Activated T-helper 1 cell treated with anti-CD3 and anti-CD28 coated beads, Interleukin-12 subunit alpha, Interleukin-12 subunit beta, Interleukin-2, Interleukin-4 antibody, amounts not matched to agents 30 ng/mL and 10 ng/mL and 1 ng/mL, durations not matched to agents 14 hours and 24 hours and 36 hours (primary cell): ENCODE measurements at regions not wholly inside any gene's neighbourhood (a gene's known extent, or its start where the extent isn't known, plus 50 kb on each side); places are given as distances from the start of the nearest gene placed in this dataset.

ENCODE experiments used
- DNase-seq: peaks from one replicate; pipeline ENCODE4 v3.0.0; 2021; ENCODE audit warnings: low spot score
- H3K27ac Mint-ChIP-seq: one replicate; pipeline ENCODE4 v1.8.0; 2021; ENCODE audit warnings: mild to moderate bottlenecking, mixed read lengths
- H3K27me3 Mint-ChIP-seq: one replicate; pipeline ENCODE4 v1.8.0; 2022; ENCODE audit warnings: mild to moderate bottlenecking, moderate library complexity, mixed read lengths; ENCODE audit not compliant: insufficient read depth
- H3K36me3 Mint-ChIP-seq: one replicate; pipeline ENCODE4 v1.8.0; 2021; ENCODE audit warnings: low read depth, mixed read lengths
- H3K4me1 Mint-ChIP-seq: one replicate; pipeline ENCODE4 v1.8.0; 2021; ENCODE audit warnings: low read depth, mixed read lengths
- H3K4me3 Mint-ChIP-seq: one replicate; pipeline ENCODE4 v1.8.0; 2021; ENCODE audit warnings: mild to moderate bottlenecking, moderate library complexity, mixed read lengths
- H3K9me3 Mint-ChIP-seq: one replicate; pipeline ENCODE4 v1.8.0; 2021; ENCODE audit warnings: mixed read lengths
- intact Hi-C: fragments of 100-400 bp; cut with micrococcal nuclease; formaldehyde crosslinking; loops from one replicate; pipeline ENCODE4 v1.15.1; 2024

DNA sequence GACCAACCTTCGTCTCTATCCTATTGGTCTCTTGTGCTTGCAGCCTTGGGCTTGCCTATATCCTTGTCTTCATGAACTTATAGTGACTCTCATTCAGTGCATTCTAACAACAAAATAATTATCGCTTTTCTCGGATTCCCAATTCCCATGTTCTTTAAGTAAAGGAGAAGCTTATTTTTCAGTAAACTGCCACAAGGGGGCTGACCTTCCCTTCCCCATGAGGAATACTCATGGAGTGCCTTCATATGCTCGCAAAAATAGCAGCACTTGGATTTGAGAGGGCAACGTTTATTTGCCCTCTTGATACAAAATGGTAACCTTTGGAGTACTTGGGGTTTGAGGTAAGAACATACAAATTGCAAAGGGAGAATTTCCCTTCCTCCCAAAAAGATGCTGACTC, 183.2 kb upstream of the TENT5D start:
- Mint-ChIP-seq H3K4me3 (no peak overlapping the region), H3K9me3 (no peaks in the 10 kb centered on the region), H3K27me3 (no peaks in the 10 kb centered on the region), H3K27ac (no peak overlapping the region), H3K4me1 (no peaks in the 10 kb centered on the region), H3K36me3 (no peaks in the 10 kb centered on the region)
- intact Hi-C loops = no loop called here
- DNase-seq = no peak

DNA sequence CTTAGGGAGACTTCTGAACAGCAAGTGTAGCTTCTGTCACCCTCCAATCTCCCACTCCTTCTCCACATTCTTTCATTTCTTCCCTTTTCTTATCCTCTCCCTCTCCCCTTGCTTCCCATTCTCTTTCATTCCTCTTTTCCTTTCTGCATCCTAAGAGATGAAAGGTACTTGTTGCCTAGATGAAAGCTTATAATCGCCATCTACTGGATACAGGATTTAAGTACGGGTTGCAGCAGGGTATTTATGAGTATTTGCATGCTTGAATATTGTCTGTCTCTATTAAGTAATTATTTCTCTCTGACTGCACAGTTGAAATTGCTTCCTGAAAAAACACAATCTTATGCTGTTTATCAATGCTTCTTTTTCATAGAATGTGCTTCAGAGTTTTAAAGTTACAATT, 174.0 kb upstream of the TENT5D start:
- Mint-ChIP-seq H3K4me3 (no peak overlapping the region), H3K4me1 (no peaks in the 10 kb centered on the region), H3K27me3 (no peaks in the 10 kb centered on the region), H3K27ac (no peak overlapping the region), H3K9me3 (no peaks in the 10 kb centered on the region), H3K36me3 (no peaks in the 10 kb centered on the region)
- no peak for DNase-seq
- intact Hi-C loops = no loop called here

DNA sequence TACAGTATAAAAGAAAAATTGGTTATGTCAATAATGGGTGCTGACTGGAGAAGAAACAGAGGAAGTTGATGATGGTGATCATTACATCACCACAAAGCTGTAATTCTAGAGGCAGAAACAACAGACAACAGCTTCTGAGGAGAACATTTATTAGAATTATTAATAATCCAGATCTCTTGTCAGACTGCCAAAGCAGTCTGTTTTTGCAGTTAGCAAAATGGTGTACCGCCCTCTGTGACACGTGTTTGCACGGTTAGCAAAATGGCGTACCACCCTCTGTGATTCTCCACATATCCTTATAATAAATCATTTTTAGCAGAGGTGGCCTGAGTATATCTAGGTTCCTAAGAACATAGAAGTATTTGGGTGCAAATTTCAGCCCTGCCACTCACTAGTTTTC, 154.0 kb upstream of the TENT5D start:
- DNase-seq = no peak
- Mint-ChIP-seq H3K9me3 (no peaks in the 10 kb centered on the region), H3K4me3 (no peak overlapping the region), H3K36me3 (no peaks in the 10 kb centered on the region), H3K27ac (no peak overlapping the region), H3K27me3 (no peaks in the 10 kb centered on the region), H3K4me1 (no peaks in the 10 kb centered on the region)
- intact Hi-C loops = no loop called here

DNA sequence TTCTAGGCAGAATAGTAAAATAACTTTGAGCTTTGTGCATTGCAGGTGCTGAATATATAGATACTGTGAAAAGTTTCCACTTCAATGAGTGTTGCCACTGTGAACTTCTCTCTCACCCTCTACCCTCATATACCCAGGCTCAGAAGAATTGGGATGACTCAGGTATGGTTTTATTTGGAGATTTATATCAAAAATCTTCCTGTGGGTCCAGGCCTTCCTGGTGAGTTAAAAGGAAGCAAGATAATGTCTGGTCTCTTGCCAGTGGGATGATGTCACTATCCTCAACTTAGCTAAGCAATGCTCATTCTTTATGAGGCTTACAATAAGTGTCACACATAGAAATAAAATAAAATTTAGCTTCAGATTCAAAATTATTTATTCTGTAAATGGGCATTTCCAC, 153.3 kb upstream of the TENT5D start:
- intact Hi-C loops = no loop called here
- DNase-seq = no peak
- H3K4me3 Mint-ChIP-seq = no peak overlapping the region
- no peaks in the 10 kb centered on the region for H3K27me3 Mint-ChIP-seq
- H3K9me3 Mint-ChIP-seq = no peaks in the 10 kb centered on the region
- no peaks in the 10 kb centered on the region for H3K36me3 Mint-ChIP-seq
- no peak overlapping the region for H3K27ac Mint-ChIP-seq
- H3K4me1 Mint-ChIP-seq = no peaks in the 10 kb centered on the region

DNA sequence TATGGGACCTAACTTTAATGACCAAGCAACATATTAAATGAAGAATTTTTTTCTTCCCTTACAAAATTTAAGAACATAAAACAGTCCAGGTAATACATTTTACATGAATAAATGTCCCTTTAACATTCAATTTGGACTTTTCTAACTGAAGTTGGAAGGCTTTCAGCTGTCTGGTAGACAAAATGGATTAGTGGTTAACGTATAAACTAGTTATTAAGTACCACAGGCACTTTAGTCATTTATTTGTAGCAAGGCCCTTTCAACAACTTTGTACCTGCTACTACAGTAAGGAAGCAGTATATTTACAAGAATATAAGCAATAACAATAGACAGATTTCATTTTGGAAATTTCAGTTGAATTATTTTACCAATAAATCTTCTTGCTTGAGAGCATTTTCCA, 152.5 kb upstream of the TENT5D start:
- Mint-ChIP-seq H3K27ac (no peak overlapping the region), H3K27me3 (no peaks in the 10 kb centered on the region), H3K9me3 (no peaks in the 10 kb centered on the region), H3K36me3 (no peaks in the 10 kb centered on the region), H3K4me3 (no peak overlapping the region), H3K4me1 (no peaks in the 10 kb centered on the region)
- intact Hi-C loops = no loop called here
- no peak for DNase-seq

DNA sequence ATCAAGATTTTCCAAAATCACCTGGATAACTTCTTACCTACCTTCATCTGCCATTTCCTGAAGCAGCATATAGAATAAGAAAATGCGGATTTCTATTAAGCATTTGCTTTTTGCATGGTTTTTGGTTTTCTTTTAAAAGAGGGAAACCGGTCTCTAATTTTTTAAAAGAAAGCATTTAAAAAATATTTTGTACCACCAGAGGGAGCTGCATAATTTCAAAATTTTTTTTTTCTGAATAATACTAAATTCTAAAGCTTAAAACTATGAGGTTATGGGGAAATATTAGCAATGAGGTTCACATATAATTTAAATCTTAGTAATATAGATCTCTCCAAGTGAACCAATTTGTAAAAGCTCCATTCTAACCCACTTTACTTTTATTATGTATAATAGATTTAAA, 137.7 kb upstream of the TENT5D start:
- no peak overlapping the region for H3K27ac Mint-ChIP-seq
- no peaks in the 10 kb centered on the region for H3K27me3 Mint-ChIP-seq
- H3K9me3 Mint-ChIP-seq = no peaks in the 10 kb centered on the region
- no peaks in the 10 kb centered on the region for H3K4me1 Mint-ChIP-seq
- DNase-seq = no peak
- intact Hi-C loops = no loop called here
- H3K4me3 Mint-ChIP-seq = no peak overlapping the region
- no peaks in the 10 kb centered on the region for H3K36me3 Mint-ChIP-seq

DNA sequence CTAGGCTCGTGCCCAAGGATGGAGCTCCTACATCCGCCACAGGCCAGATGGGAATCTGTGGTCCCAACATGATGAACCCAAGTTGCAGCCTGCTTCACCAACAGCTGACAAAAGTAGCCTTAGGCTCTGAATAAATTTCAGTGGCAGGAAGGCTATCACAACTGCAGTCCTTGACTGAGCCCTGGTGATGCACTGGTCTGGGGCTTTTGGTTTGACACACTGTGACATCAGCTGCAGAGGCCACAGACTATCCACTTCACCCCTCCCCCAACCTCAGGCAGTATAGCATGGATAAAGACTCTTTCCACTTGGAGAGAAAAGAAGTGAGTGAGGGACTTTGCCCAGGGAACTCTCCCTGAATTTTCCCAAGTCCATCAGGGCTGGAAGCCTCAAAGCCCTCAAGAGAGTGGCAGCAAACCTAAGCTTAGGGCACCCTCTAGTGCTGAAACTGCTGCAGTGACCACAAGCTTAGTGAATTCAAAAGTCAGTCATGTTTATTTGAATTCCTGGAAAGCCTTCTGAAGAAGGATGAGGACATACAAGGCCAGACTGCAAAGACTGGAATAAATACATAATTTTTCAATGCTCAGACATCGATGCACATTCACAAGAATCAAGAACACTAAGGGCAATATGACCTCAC, 135.0 kb upstream of the TENT5D start:
- H3K9me3 Mint-ChIP-seq = no peaks in the 10 kb centered on the region
- no peaks in the 10 kb centered on the region for H3K4me1 Mint-ChIP-seq
- H3K27me3 Mint-ChIP-seq = no peaks in the 10 kb centered on the region
- no peak for DNase-seq
- H3K4me3 Mint-ChIP-seq = no peak overlapping the region
- no peaks in the 10 kb centered on the region for H3K36me3 Mint-ChIP-seq
- intact Hi-C loops = no loop called here
- H3K27ac Mint-ChIP-seq = no peak overlapping the region

DNA sequence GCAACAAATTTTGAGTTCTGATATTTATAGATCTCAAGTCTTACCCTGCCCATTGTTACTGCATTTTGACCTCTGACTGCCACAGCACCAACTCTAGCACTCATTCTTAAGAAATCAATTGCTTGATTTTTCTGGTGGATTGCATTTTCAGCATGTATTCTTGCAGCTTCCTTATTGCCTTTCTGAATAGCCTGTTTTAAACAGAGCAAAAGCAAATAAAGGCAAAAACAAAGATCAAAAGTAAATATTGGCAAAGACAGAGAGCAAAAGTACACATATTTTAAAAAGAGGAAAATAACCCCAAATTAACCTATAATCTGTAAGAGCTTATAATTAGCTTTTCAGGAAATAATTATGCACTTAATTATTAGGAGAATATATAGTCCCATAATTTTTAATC, 129.4 kb upstream of the TENT5D start:
- intact Hi-C loops = no loop called here
- no peaks in the 10 kb centered on the region for H3K9me3 Mint-ChIP-seq
- no peaks in the 10 kb centered on the region for H3K36me3 Mint-ChIP-seq
- no peak for DNase-seq
- H3K4me1 Mint-ChIP-seq = no peaks in the 10 kb centered on the region
- H3K27me3 Mint-ChIP-seq = no peaks in the 10 kb centered on the region
- no peak overlapping the region for H3K4me3 Mint-ChIP-seq
- no peak overlapping the region for H3K27ac Mint-ChIP-seq

DNA sequence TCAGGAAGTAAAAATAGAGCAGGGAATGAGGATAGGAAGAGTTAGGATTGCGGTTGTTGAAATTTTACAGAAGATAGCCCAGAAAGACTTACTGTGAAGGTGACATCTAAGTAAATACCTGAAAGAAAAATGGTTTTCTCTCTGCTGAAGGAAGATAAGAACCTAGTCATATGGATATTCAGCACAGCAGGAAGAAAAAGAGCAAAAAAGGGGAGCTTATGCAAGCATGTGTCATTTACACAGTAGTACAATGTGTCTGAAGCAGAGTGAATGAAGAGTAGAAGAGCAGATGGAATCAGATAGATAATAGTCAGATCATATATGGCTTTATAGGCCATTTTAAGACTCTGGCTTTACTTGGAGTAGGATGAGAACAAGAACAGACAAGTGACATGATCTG, 126.9 kb upstream of the TENT5D start:
- no peak for DNase-seq
- intact Hi-C loops = no loop called here
- no peaks in the 10 kb centered on the region for H3K4me1 Mint-ChIP-seq
- H3K4me3 Mint-ChIP-seq = no peak overlapping the region
- no peaks in the 10 kb centered on the region for H3K36me3 Mint-ChIP-seq
- no peaks in the 10 kb centered on the region for H3K9me3 Mint-ChIP-seq
- H3K27me3 Mint-ChIP-seq = no peaks in the 10 kb centered on the region
- H3K27ac Mint-ChIP-seq = no peak overlapping the region

DNA sequence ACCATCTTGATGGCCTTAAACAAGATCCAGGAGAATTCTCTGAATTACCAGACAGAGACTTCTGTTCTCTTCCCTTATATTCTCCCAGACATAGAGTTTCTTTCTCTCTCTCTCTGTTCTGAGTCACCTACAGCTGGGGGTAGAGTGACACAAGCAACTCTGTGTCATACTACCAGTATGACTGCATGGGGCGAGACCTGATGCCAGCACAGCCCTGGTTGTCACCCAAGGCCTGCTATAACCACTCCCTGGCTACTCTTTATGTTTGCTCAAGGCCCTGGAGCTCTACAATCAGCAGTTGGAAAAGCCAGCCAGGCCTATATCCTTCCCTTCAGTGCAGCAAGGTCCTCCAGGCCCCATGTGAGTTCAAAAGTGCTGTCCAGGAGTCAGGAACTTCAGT, 114.2 kb upstream of the TENT5D start:
- H3K4me3 Mint-ChIP-seq = no peak overlapping the region
- intact Hi-C loops = no loop called here
- no peak overlapping the region for H3K27ac Mint-ChIP-seq
- H3K36me3 Mint-ChIP-seq = no peaks in the 10 kb centered on the region
- no peaks in the 10 kb centered on the region for H3K9me3 Mint-ChIP-seq
- DNase-seq = no peak
- no peaks in the 10 kb centered on the region for H3K4me1 Mint-ChIP-seq
- no peaks in the 10 kb centered on the region for H3K27me3 Mint-ChIP-seq

DNA sequence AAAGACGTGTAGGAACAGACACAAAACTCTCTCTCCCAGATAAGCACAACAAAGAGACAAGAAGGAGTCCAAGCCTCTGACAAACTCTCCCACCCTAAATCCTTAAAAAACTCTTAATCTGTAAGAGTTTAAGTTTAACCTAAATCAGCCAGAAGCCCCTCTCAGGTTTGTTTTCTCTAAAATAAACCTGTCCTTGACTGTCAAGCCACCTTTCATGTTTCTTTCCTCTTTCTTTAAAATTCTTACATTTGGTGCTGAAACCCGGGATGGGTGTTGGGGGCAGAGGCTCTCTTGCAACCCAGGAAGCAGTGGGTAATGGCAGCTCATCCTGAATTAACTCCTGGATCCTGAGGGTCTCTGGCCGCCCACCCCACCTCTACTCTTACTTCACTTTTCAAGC, 107.8 kb upstream of the TENT5D start:
- Mint-ChIP-seq H3K4me1 (no peaks in the 10 kb centered on the region), H3K27ac (no peak overlapping the region), H3K36me3 (no peaks in the 10 kb centered on the region), H3K9me3 (no peaks in the 10 kb centered on the region), H3K27me3 (no peaks in the 10 kb centered on the region), H3K4me3 (no peak overlapping the region)
- DNase-seq = no peak
- intact Hi-C loops = no loop called here

DNA sequence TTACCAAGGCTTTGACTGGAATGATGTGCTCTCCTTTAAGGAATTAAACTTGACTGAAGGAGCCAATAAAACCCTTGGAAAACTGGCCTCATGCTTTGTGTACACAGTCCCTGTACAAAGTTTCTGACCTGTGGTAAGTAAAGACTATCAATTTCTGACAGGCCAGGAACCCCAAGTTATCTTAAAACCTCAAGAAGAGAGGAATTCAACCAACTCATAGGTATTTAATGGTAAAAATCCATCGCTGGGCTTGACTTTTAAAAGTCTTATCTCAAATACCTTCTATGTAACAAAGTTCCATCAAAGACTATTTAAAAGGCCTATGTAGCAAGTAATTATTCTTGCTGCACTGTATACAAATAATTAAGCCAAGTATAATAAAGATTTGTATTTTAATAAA, 103.7 kb upstream of the TENT5D start:
- intact Hi-C loops = no loop called here
- Mint-ChIP-seq H3K4me1 (no peaks in the 10 kb centered on the region), H3K27ac (no peak overlapping the region), H3K36me3 (no peaks in the 10 kb centered on the region), H3K27me3 (no peaks in the 10 kb centered on the region), H3K9me3 (no peaks in the 10 kb centered on the region), H3K4me3 (no peak overlapping the region)
- DNase-seq = no peak

DNA sequence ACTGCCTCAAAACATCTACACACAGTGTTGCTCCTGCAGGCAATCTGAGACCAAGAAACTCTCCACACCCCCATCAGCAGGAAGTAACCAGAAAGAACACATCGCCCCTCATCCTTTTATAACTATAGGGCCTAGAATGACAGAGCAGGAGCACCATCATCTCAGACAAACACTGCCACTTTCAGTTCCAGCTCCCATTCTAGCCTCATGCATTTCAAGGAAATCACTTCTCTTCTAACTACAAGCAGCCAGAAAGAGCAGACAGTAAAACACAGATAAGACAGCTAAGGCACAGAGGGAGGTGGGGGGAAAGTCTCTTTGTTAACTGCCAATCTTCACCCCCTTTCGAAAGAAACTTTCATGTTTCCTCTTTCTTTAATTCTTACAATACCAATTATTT, 102.6 kb upstream of the TENT5D start:
- Mint-ChIP-seq H3K27me3 (no peaks in the 10 kb centered on the region), H3K27ac (no peak overlapping the region), H3K36me3 (no peaks in the 10 kb centered on the region), H3K9me3 (no peaks in the 10 kb centered on the region), H3K4me1 (no peaks in the 10 kb centered on the region), H3K4me3 (no peak overlapping the region)
- DNase-seq = no peak
- intact Hi-C loops = no loop called here

DNA sequence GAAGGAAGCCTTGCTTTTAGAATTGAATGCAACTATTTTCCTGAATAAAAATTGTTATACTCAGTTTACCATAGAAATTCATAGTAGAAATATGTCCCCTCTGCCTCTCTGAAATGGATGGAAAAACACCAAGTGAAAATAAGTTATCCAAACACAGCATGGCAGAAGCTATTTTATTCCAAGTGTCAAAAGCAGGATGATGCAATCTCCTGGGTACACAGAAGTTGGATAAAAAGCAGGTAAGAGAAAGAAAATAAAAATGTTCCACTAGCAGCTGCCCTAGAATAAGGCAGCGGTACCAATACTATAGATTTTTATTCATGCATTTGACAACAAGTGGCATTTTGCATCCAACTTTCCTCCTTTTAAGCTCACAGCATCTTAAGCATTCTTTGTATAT, 89.0 kb upstream of the TENT5D start:
- DNase-seq = no peak
- H3K4me3 Mint-ChIP-seq = no peak overlapping the region
- peaks cover 4% of the 10 kb centered on the region for H3K27me3 Mint-ChIP-seq
- no peaks in the 10 kb centered on the region for H3K9me3 Mint-ChIP-seq
- H3K27ac Mint-ChIP-seq = no peak overlapping the region
- intact Hi-C loops = no loop called here
- H3K4me1 Mint-ChIP-seq = no peaks in the 10 kb centered on the region
- no peaks in the 10 kb centered on the region for H3K36me3 Mint-ChIP-seq
